ENCODE measurements at regions not wholly inside any gene's neighbourhood (a gene's known extent, or its start where the extent isn't known, plus 50 kb on each side); places are given as distances from the start of the nearest gene placed in this dataset.

DNA sequence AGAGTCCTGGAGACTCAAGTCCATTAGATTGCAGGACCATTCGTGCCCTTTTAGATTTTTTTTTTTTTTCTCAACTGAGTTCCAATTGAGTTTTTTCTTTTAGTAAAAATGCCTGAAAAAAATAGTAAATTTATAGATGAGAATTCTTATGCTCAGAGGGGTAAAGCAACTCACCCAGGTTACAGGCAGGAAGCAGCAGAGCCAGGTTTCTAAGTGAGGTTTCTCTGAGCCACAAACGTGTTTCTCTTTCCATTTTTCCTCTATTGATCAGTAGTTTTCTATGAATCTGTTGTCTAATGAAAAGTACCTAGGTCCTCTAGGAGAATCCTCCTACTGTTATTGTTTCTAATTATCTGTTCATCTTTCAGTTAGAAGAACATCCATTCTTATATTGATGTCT lies 66.4 kb upstream of the C12orf71 start:
- no peak for DNase-seq (ENCODE audit: extremely low spot score)
- CTCF ChIA-PET: interaction anchor here (1.4 to 1.5 kb wide), 3 partner anchors 28 to 59 kb away, joined by 3 to 6 read pairs (median 4); no protein-coding TSS in a partner anchor

DNA sequence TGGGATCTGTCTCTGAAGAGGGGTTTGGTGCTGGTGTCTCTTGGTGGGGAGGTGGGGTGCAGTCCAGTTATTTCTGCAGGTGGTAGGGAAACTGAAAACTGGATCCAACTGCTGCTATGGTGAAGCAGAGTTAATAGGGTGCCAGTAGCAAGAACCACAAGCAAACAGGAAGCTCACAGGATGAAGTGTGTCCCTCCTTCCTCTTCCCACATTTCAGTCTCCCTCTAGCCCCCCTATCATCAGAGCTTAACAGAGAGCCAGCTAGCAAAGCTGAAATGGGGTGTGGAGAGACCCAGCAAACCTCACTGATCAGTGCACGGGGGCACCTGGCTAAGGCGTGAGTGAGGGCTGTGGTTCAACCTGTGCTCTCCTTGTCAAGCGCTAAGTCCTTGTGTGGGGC lies 69.1 kb upstream of the C12orf71 start:
- CTCF ChIA-PET: interaction anchor here (0.7 to 1.8 kb wide), 6 partner anchors 9 to 138 kb away, joined by 3 to 5 read pairs (median 4); partner anchors contain the start of gene TM7SF3
- POLR2A ChIA-PET: interaction anchor here (0.8 kb wide), 1 partner anchor 196 kb away, joined by 4 read pairs; no protein-coding TSS in a partner anchor
- DNase-seq (ENCODE audit: extremely low spot score): no peak
- TF ChIP-seq, protein P1, sequence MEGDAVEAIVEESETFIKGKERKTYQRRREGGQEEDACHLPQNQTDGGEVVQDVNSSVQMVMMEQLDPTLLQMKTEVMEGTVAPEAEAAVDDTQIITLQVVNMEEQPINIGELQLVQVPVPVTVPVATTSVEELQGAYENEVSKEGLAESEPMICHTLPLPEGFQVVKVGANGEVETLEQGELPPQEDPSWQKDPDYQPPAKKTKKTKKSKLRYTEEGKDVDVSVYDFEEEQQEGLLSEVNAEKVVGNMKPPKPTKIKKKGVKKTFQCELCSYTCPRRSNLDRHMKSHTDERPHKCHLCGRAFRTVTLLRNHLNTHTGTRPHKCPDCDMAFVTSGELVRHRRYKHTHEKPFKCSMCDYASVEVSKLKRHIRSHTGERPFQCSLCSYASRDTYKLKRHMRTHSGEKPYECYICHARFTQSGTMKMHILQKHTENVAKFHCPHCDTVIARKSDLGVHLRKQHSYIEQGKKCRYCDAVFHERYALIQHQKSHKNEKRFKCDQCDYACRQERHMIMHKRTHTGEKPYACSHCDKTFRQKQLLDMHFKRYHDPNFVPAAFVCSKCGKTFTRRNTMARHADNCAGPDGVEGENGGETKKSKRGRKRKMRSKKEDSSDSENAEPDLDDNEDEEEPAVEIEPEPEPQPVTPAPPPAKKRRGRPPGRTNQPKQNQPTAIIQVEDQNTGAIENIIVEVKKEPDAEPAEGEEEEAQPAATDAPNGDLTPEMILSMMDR (IDR thresholded peaks at IDR 0.05; ENCODE audit: control extremely low read depth, extremely low read depth, low read depth, missing control alignments): no peak

More for the DNA sequence above, 66.4 kb upstream of the C12orf71 start:
- TF ChIP-seq, protein P1 (IDR thresholded peaks at IDR 0.05; ENCODE audit: control extremely low read depth, extremely low read depth, low read depth, missing control alignments): no peak
- POLR2A ChIA-PET: no interaction called here

DNA sequence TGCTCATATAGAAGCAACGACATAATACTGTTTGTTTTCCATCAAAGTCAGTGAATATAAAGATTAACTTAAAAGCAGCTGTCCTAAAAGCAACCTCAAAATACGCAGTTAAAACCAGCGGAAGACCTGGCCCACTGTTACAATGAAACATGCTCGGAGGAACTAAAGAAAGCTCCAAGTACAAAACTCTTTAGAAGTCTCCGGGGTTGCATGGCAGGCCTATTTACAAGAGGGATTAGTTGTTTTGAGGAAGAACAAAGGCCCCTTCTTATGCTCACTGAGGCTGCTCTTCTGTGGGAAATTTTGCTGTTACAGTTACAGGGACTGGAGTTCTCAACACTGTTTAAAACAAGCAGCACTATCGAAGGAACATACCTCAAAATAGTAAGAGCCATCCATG lies 75.9 kb upstream of the C12orf71 start:
- POLR2A ChIA-PET: no interaction called here
- no peak for DNase-seq (ENCODE audit: extremely low spot score)
- CTCF ChIA-PET: no interaction called here
- TF ChIP-seq, protein P1 (IDR thresholded peaks at IDR 0.05; ENCODE audit: control extremely low read depth, extremely low read depth, low read depth, missing control alignments): no peak

DNA sequence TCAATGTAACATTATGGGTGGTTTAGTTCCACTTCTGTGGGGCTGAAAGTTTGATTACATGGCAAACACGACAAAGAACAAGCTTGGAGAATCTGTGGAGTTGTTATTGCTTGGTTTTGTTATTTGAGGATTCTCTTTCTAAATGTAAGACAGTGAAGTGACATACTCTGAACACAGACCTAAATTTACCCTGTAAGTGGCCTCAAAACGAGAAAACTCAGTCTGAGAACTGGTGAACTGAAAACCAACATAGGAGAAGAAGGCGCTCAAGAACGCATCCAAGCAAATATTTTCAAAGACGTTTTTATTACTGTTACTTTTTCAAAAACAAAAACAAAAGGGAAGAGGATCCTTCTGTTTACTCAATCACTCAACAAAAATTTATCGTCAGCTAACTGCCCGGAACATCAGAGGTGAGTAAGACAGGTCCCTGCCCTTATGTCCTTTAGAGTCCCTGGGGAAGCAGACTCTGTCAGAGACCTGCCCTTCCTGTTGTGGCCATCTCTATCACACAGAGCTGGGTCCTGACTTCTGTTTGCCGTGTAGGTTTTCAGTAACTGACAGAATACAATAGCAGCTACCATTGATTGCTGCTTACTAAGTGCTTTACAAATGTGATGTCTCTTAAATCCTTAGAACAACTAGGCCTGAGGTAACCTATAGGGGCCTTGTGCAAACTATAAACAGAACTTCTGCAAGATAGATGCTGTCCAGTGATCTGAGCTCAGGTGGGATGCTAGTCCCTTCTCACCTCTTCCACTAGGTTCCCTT lies 79.3 kb upstream of the C12orf71 start:
- TF ChIP-seq, protein P1 (IDR thresholded peaks at IDR 0.05; ENCODE audit: control extremely low read depth, extremely low read depth, low read depth, missing control alignments): no peak
- ChIA-PET POLR2A (no interaction called here), CTCF (interaction anchor here (1.0 kb wide), 2 partner anchors 18 to 20 kb away, joined by 3 read pairs; no protein-coding TSS in a partner anchor)
- DNase-seq (ENCODE audit: extremely low spot score): no peak

DNA sequence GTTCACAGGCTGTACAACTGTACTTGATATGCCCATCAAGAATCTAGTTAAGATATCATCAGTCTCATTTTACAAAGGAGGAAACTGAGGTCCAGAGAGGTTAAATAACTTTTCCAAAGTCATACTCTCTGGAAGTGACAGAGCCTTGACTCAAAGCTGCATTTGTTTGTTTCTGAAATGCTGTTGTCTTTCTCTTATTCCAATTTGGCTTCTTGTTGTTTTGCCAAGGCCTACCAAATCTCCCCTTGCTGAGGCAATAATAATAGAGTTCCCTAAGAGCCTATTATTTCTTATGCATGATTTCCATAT lies 79.8 kb upstream of the C12orf71 start:
- DNase-seq (ENCODE audit: extremely low spot score): no peak
- ChIA-PET CTCF (interaction anchor here (1.0 to 1.1 kb wide), 3 partner anchors 10 to 21 kb away, joined by 3 read pairs; no protein-coding TSS in a partner anchor), POLR2A (no interaction called here)
- TF ChIP-seq, protein P1 (IDR thresholded peaks at IDR 0.05; ENCODE audit: control extremely low read depth, extremely low read depth, low read depth, missing control alignments): no peak

DNA sequence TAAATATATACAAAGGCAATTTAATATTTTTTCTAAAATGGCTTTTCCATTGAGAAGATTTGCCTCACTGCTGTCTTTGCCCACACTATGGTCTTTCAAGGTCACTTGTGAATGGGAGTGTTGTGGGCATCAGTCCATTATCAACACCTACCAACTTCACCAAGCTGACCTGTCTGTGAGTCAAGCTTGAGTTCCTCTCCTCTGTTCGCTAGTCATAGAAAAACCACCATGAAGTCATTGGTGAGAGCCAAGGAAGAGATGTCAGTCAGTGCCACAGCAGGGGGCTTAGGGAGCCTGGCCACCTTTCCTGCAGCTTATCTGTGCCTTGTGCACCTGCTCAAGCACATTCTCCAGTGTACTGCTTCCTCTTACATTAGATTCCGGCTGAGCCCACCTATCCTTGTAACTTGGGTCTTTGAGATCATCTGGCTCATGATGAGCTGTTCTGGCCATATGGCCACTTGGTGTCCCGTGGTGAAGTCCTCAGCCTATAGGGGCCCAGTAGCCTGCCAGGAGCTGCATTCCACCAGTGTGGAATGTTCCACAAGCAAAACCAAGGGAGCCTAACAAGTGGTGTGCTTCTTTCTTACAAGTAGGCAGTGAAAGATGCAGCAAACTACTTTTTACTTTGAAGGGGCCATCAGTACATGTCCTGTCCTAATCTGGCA lies 80.8 kb upstream of the C12orf71 start:
- ChIA-PET POLR2A (no interaction called here), CTCF (interaction anchor here (1.1 to 1.3 kb wide), 3 partner anchors 11 to 17 kb away, joined by 3 to 4 read pairs (median 4); no protein-coding TSS in a partner anchor)
- DNase-seq (ENCODE audit: extremely low spot score): no peak
- TF ChIP-seq, protein P1 (IDR thresholded peaks at IDR 0.05; ENCODE audit: control extremely low read depth, extremely low read depth, low read depth, missing control alignments): no peak
